Mesodermal cell (in vitro differentiated cells): ENCODE measurements at regions not wholly inside any gene's neighbourhood (a gene's known extent, or its start where the extent isn't known, plus 50 kb on each side); places are given as distances from the start of the nearest gene placed in this dataset.
"Not testable (repeated sequence)": the region's sequence is repeated elsewhere in the genome, so short reads cannot be mapped to it uniquely, and the experiment has no call there.

Experiments
- H3K27ac ChIP-seq: 2 replicates; pipeline ENCODE4 v1.7.0; 2013; ENCODE audit warnings: mild to moderate bottlenecking, low read depth, low read length, moderate library complexity; ENCODE audit not compliant: severe bottlenecking
- H3K36me3 ChIP-seq: 2 replicates; pipeline ENCODE4 v1.7.1; 2013; ENCODE audit warnings: mild to moderate bottlenecking, low read length, moderate library complexity; ENCODE audit not compliant: control insufficient read depth, insufficient read depth
- H3K4me1 ChIP-seq: one replicate; pipeline ENCODE4 v1.7.1; 2013; ENCODE audit warnings: mild to moderate bottlenecking, low read length; ENCODE audit not compliant: insufficient read depth, control insufficient read depth, poor library complexity, severe bottlenecking
- H3K4me3 ChIP-seq: 2 replicates; pipeline ENCODE4 v1.7.0; 2013; ENCODE audit warnings: low read length, control low read depth, mild to moderate bottlenecking; ENCODE audit not compliant: insufficient read depth, poor library complexity, severe bottlenecking; ENCODE audit errors: extremely low read depth
- H3K9me3 ChIP-seq: 2 replicates; pipeline ENCODE4 v1.7.1; 2013; ENCODE audit warnings: mild to moderate bottlenecking, low read length, moderate library complexity; ENCODE audit not compliant: control insufficient read depth
- WGBS, 2 experiments: methylation state at CpG; one replicate each; pipeline ENCODE4 v1.1.5; 2013; ENCODE audit warnings: missing lambda C conversion rate in 2 of 2; ENCODE audit not compliant: insufficient coverage in 2 of 2; 5-methylcytosine and 5-hydroxymethylcytosine counted together

GRCh38 chr6:74378437-74378836 lies 682.4 kb downstream of the CD109 start:
- 90 to 97% methylated on average over 10 of the region's 10 CpGs for WGBS, 2 experiments

GRCh38 chr6:74369556-74369993 lies 673.6 kb downstream of the CD109 start:
- no peaks in the 10 kb centered on the region for H3K4me1 ChIP-seq
- no peaks in the 10 kb centered on the region for H3K9me3 ChIP-seq
- H3K27ac ChIP-seq: no peak overlapping the region
- H3K36me3 ChIP-seq: no peaks in the 10 kb centered on the region
- H3K4me3 ChIP-seq: no peak overlapping the region

More at GRCh38 chr6:74378437-74378836, 682.4 kb downstream of the CD109 start:
- not testable (repeated sequence) for H3K4me1 ChIP-seq, H3K27ac ChIP-seq, H3K4me3 ChIP-seq, H3K9me3 ChIP-seq, H3K36me3 ChIP-seq

- no CpG with 5 or more reads among the region's 2 CpGs for WGBS, 2 experiments
- H3K4me3 ChIP-seq: no peak overlapping the region
- no peaks in the 10 kb centered on the region for H3K4me1 ChIP-seq
- no peaks in the 10 kb centered on the region for H3K36me3 ChIP-seq
- H3K9me3 ChIP-seq: no peaks in the 10 kb centered on the region
- H3K27ac ChIP-seq: no peak overlapping the region
Measured at GRCh38 chr6:74368746-74369145, 672.7 kb downstream of the CD109 start.

DNA sequence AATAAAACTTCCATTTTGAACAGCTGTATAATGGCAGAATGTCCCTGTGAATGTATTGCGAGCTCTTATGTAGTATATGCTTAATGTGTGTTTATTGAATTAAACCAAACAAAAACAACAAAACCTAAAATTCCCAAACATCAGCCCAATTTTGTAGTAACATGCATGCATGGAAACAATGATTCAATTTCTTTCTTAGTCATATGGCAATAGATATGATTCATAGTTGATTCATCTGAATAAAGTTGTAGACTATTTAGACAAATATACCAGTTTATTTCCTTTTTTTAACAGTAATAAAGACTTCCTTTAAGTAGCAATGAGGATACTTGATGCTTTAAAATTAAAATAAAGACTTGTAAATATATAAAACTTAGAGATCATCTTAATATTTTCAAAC lies 670.6 kb downstream of the CD109 start:
- Histone ChIP-seq H3K4me3 (no peak overlapping the region), H3K9me3 (no peaks in the 10 kb centered on the region), H3K27ac (no peak overlapping the region), H3K36me3 (no peaks in the 10 kb centered on the region), H3K4me1 (no peaks in the 10 kb centered on the region)
- WGBS, 2 experiments: no CpG with 5 or more reads among the region's 1 CpG

DNA sequence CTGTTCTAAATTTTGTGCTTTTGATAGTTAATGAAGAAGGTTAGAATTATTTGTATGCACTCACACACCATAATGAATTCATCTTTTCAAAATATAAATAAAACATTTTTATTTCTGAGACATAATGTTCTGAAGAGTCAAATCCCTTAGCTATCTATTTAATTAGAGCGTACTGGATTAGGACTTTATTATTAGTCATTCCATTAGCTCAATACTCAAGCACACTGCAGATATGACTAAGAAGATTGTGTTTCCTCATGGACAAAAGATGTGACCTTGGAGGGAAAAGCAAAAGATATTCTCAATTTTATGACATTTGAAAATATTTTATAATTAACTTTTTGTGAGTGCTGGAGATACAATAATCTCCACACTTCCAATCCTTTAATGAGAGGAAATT lies 666.4 kb downstream of the CD109 start:
- Histone ChIP-seq H3K4me3 (no peak overlapping the region), H3K27ac (no peak overlapping the region), H3K36me3 (no peaks in the 10 kb centered on the region), H3K9me3 (no peaks in the 10 kb centered on the region), H3K4me1 (no peaks in the 10 kb centered on the region)
- no CpG with 5 or more reads among the region's 1 CpG for WGBS, 2 experiments

DNA sequence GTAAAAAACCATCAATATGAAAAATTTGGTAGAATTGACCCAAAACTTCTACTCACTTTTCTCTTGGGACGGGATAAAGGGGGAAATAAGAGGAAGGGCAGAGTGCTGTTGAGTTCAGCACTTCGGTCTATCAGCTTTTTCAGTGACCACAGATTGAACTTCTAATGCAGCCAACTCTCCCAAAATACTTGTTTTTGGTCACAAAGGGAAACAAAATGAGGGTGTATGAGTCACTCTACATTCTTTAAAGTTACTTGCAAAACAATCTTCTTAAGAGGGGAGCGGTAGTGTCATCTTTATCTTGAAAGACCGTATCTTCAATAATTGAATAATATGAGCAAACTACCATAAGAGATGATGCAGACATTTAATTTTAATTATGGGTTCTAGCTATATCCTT lies 661.3 kb downstream of the CD109 start:
- Histone ChIP-seq H3K36me3 (no peaks in the 10 kb centered on the region), H3K27ac (peak overlapping the region; percentile 54), H3K4me3 (no peak overlapping the region), H3K9me3 (no peaks in the 10 kb centered on the region), H3K4me1 (no peaks in the 10 kb centered on the region)
- WGBS, 2 experiments: 71 to 80% methylated on average over 1 of the region's 4 CpGs

DNA sequence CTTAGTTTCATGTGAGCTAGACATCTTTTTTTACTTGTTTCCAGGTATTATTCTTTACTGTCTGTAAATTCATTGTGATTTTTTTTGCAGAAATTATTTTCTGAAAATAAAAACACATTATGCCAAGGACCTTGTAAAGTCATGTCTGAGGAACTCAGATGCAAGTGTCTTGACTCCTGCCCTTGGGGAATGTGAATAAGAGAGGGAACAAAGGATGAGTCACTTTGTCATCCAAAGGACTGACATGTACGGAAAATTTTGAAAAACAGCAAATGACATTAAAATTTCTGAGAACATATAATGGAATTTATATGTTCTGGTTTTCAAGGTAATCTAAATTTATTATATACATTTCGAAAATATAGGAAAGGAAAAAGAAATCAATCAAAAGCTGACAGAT lies 660.4 kb downstream of the CD109 start:
- H3K9me3 ChIP-seq: no peaks in the 10 kb centered on the region
- no peak overlapping the region for H3K4me3 ChIP-seq
- no peaks in the 10 kb centered on the region for H3K36me3 ChIP-seq
- peak overlapping the region; percentile 56 for H3K27ac ChIP-seq
- WGBS, 2 experiments: no CpG with 5 or more reads among the region's 2 CpGs
- H3K4me1 ChIP-seq: no peaks in the 10 kb centered on the region

DNA sequence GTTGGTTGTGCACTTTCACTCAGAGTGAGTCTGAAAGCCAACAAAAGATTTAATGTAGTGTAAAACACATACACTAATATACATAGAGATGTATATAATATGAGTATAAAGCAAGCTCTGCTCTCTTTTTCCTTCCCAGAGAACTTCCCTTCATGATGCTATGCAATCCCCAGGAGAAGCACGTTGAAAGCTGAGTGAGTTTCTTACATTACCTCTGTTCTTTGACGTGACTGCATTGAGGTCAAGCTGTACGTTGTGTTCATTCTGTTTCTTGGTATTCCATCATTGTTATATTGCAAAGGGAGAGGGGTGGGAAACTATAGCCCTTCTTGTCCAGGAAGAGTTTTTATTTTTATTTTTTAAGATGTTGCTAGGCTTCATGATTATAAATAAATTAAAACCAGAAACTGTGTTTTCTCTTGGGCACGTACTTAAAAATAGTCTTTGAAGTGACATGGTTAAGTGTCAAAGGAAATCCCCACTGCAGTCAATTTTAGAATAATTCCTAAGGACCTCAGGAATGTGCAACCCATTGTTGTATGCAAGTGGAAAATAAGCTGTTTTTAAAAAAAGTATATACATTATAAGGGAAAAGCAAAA lies 651.0 kb downstream of the CD109 start:
- 80 to 100% methylated on average over 1 to 2 of the region's 4 CpGs for WGBS, 2 experiments
- H3K27ac ChIP-seq: no peak overlapping the region
- H3K36me3 ChIP-seq: no peaks in the 10 kb centered on the region
- H3K9me3 ChIP-seq: no peaks in the 10 kb centered on the region
- no peak overlapping the region for H3K4me3 ChIP-seq
- no peaks in the 10 kb centered on the region for H3K4me1 ChIP-seq

DNA sequence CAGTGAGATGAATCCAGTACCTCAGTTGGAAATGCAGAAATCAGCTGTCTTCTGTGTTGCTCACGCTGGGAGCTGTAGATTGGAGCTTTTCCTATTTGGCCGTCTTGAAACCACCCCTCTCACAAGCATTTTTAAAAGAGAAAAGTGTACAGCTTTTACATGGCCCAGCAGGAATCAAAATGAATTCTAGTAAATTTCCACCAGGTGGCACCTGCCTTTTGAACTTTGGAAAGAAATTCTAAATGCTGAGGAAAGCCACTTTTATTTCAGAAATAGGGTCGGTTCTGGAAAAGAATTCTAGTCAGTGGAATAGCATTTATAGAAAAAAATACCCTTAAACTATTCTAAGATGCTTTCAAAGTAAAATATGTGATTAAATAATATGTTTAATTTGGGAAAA lies 647.8 kb downstream of the CD109 start:
- Histone ChIP-seq H3K9me3 (no peaks in the 10 kb centered on the region), H3K36me3 (no peaks in the 10 kb centered on the region), H3K27ac (no peak overlapping the region), H3K4me1 (no peaks in the 10 kb centered on the region), H3K4me3 (no peak overlapping the region)
- 100% methylated on average over 1 to 2 of the region's 3 CpGs for WGBS, 2 experiments

- H3K36me3 ChIP-seq, H3K4me1 ChIP-seq, H3K27ac ChIP-seq, H3K9me3 ChIP-seq, H3K4me3 ChIP-seq: not testable (repeated sequence)
- 56 to 70% methylated on average over 4 of the region's 6 CpGs for WGBS, 2 experiments
Measured at GRCh38 chr6:74343321-74343720, 647.3 kb downstream of the CD109 start.

- Histone ChIP-seq H3K9me3 (no peaks in the 10 kb centered on the region), H3K4me1 (no peaks in the 10 kb centered on the region), H3K4me3 (no peak overlapping the region), H3K27ac (no peak overlapping the region), H3K36me3 (no peaks in the 10 kb centered on the region)
- no CpG with 5 or more reads among the region's 2 CpGs for WGBS, 2 experiments
Measured at GRCh38 chr6:74334722-74335121, 638.7 kb downstream of the CD109 start.
